ENCODE measurements at regions not wholly inside any gene's neighbourhood (a gene's known extent, or its start where the extent isn't known, plus 50 kb on each side); places are given as distances from the start of the nearest gene placed in this dataset.

- Mint-ChIP-seq H3K27me3 (ENCODE audit: low read depth) (peaks cover 3% of the 10 kb centered on the region; the same call in 1 of the 2 replicates), H3K27ac (no peak overlapping the region), H3K36me3 (ENCODE audit: insufficient read depth in 1 of 3, low read depth in 3 of 3) (no peaks in the 10 kb centered on the region; a peak in 1 of 7 replicates), H3K9me3 (no peaks in the 10 kb centered on the region), H3K4me1 (no peaks in the 10 kb centered on the region), H3K4me3 (no peak overlapping the region)
- Histone ChIP-seq H3K18ac (ENCODE audit: insufficient read length, low read depth, low read length) (no peak overlapping the region), H4K91ac (ENCODE audit: insufficient read length, low read depth, low read length) (no peak overlapping the region), H3K56ac (ENCODE audit: insufficient read length, low read depth, low read length) (no peak overlapping the region), H3K27ac (ENCODE audit: insufficient read length, low read depth, low read length) (no peak overlapping the region), H3K9ac (ENCODE audit: extremely low read depth, insufficient read length, low read length) (no peak overlapping the region), H3K79me2 (ENCODE audit: insufficient read depth, low read length) (no peaks in the 10 kb centered on the region), H3K27me3 (ENCODE audit: insufficient read depth, low read length) (no peaks in the 10 kb centered on the region), H3K4me1 (ENCODE audit: insufficient read depth, low read length) (no peaks in the 10 kb centered on the region), H4K5ac (ENCODE audit: insufficient read length, low read depth, low read length) (no peak overlapping the region), H3K23me2 (ENCODE audit: insufficient read length, low read depth, low read length, poor library complexity, severe bottlenecking) (no peaks in the 10 kb centered on the region), H3K9me3 (ENCODE audit: control insufficient read depth, low read depth, low read length) (no peaks in the 10 kb centered on the region), H3T11ph (ENCODE audit: low read length) (no peak overlapping the region), H3K4me2 (ENCODE audit: insufficient read depth, insufficient read length, low read length) (no peak overlapping the region), H2BK20ac (ENCODE audit: low read depth, low read length, poor library complexity, severe bottlenecking) (no peak overlapping the region), H2BK120ac (ENCODE audit: low read depth, low read length, poor library complexity, severe bottlenecking) (no peak overlapping the region), H3K4ac (ENCODE audit: low read depth, low read length) (no peak overlapping the region), H3K23ac (ENCODE audit: insufficient read length, low read depth, low read length) (no peak overlapping the region), H3K79me1 (ENCODE audit: insufficient read depth, low read depth, low read length, poor library complexity, severe bottlenecking) (no peaks in the 10 kb centered on the region), H4K20me1 (ENCODE audit: control insufficient read depth, insufficient read depth, insufficient read length) (no peaks in the 10 kb centered on the region), H2BK15ac (ENCODE audit: low read depth, low read length) (no peak overlapping the region), H3K14ac (ENCODE audit: insufficient read depth, low read length) (no peak overlapping the region), H2AFZ (ENCODE audit: low read length) (no peak overlapping the region), H4K8ac (replicated peaks; ENCODE audit: insufficient read length, low read depth, low read length) (no peak overlapping the region), H2AK5ac (ENCODE audit: insufficient read length, low read length) (no peak overlapping the region), H2BK12ac (ENCODE audit: insufficient read length, low read depth, low read length) (no peak overlapping the region), H2BK5ac (ENCODE audit: insufficient read length, low read length) (no peak overlapping the region)
- DNase-seq: no peak
- TF ChIP-seq CTCF (conservative IDR thresholded peaks at IDR 0.05): no peak
Measured at GRCh38 chr4:20646287-20646686, 54.0 kb upstream of the PACRGL start.

Small RNA genes in the stretch of these regions (microRNA-seq; reads per million reads assigned to microRNA genes)
- 1.6 reads per million, percentile 15 among the genes with 10 or more reads in this experiment for gene MIR218-1 (ENCODE audit: borderline microRNAs expressed)
